ENCODE measurements at regions not wholly inside any gene's neighbourhood (a gene's known extent, or its start where the extent isn't known, plus 50 kb on each side); places are given as distances from the start of the nearest gene placed in this dataset.

GRCh38 chr4:107269175-107269574 lies 233.1 kb upstream of the DKK2 start:
- POLR2A ChIA-PET = no interaction called here
- CTCF ChIA-PET = interaction anchor here (1.2 to 1.6 kb wide), 3 partner anchors 10 to 16 kb away, joined by 3 to 4 read pairs (median 4); no protein-coding TSS in a partner anchor
- no peak for DNase-seq (ENCODE audit: extremely low spot score)
- TF ChIP-seq, protein P1, sequence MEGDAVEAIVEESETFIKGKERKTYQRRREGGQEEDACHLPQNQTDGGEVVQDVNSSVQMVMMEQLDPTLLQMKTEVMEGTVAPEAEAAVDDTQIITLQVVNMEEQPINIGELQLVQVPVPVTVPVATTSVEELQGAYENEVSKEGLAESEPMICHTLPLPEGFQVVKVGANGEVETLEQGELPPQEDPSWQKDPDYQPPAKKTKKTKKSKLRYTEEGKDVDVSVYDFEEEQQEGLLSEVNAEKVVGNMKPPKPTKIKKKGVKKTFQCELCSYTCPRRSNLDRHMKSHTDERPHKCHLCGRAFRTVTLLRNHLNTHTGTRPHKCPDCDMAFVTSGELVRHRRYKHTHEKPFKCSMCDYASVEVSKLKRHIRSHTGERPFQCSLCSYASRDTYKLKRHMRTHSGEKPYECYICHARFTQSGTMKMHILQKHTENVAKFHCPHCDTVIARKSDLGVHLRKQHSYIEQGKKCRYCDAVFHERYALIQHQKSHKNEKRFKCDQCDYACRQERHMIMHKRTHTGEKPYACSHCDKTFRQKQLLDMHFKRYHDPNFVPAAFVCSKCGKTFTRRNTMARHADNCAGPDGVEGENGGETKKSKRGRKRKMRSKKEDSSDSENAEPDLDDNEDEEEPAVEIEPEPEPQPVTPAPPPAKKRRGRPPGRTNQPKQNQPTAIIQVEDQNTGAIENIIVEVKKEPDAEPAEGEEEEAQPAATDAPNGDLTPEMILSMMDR (IDR thresholded peaks at IDR 0.05; ENCODE audit: control extremely low read depth, extremely low read depth, low read depth, missing control alignments) = no peak

DNA sequence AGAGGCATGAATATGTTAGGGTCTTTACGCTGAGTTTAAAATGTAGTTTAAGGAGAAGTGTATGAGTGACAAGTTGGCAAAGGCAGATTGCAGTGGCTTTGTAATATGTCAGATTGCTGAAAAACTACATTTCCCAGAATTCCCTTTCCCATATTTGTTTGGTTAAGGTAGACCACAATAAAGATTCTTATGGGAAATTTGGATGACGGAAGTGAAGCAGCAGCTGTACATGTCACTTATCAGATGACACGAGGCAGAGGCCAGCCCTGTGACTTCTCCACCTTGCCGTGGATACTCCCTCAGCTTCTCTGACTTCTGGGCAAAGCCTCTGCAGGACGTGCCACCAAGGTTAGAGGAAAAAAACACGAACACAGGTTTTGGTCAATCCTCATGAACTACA lies 229.7 kb upstream of the DKK2 start:
- DNase-seq (ENCODE audit: extremely low spot score) = no peak
- ChIA-PET POLR2A (no interaction called here), CTCF (interaction anchor here (1.6 to 1.7 kb wide), 2 partner anchors 10 to 13 kb away, joined by 5 read pairs; no protein-coding TSS in a partner anchor)
- TF ChIP-seq, protein P1 (IDR thresholded peaks at IDR 0.05; ENCODE audit: control extremely low read depth, extremely low read depth, low read depth, missing control alignments) = no peak

DNA sequence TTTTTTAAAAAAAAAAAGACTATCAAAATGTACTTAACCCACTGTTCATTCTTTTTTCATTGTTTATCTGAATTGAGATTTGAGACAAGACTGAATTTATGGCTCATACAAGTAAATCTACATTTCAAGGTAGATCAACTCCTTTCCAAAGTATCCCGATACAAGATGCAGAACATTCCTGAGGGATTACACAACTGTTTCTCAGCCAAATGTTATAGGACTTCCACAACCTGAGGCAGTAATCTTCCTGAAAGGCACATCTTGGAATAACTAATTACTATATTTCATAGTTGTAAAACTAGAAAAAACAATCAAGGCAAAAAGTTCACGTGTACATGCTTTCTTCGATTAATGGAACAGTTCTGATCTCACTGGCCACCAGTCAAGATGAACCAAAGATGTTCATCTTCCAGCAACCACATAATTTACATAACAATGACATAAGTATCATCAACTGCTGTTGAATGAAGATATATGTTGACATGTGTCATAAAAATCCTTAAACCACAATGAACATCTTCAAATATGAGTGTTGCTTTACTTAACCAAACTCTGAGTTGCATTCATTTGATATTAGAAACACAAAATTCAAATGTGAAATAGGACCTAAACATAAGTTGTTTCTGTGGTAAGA lies 225.2 kb upstream of the DKK2 start:
- DNase-seq (ENCODE audit: extremely low spot score) = no peak
- TF ChIP-seq, protein P1 (IDR thresholded peaks at IDR 0.05; ENCODE audit: control extremely low read depth, extremely low read depth, low read depth, missing control alignments) = no peak
- POLR2A ChIA-PET = no interaction called here
- CTCF ChIA-PET = no interaction called here

DNA sequence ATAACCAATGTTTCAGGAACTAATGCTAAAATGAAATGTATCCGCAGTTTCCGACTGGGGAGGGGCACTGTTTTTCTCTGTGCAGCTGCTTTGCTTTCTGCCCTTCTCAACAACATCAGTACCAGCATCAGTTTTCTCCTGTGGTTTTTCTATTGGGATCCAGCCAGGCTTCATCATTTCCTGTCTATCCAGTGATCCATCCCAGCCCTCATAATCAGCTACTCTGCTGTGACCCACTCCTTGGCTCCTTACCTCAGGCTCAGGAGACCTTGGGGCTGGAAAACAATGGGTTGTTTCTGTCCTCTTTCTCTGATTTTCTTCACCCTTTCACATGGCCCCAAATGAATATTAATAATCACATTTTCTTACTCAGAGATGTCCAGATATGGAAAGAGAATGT lies 222.2 kb upstream of the DKK2 start:
- no peak for DNase-seq (ENCODE audit: extremely low spot score)
- POLR2A ChIA-PET = no interaction called here
- CTCF ChIA-PET = interaction anchor here (0.7 kb wide), 1 partner anchor 12 kb away, joined by 3 read pairs; no protein-coding TSS in a partner anchor
- TF ChIP-seq, protein P1 (IDR thresholded peaks at IDR 0.05; ENCODE audit: control extremely low read depth, extremely low read depth, low read depth, missing control alignments) = no peak

GRCh38 chr4:107255596-107255995 lies 219.5 kb upstream of the DKK2 start:
- CTCF ChIA-PET = interaction anchor here (1.4 kb wide), 1 partner anchor 9 kb away, joined by 3 read pairs; no protein-coding TSS in a partner anchor
- POLR2A ChIA-PET = no interaction called here
- TF ChIP-seq, protein P1 (IDR thresholded peaks at IDR 0.05; ENCODE audit: control extremely low read depth, extremely low read depth, low read depth, missing control alignments) = no peak
- DNase-seq (ENCODE audit: extremely low spot score) = no peak

DNA sequence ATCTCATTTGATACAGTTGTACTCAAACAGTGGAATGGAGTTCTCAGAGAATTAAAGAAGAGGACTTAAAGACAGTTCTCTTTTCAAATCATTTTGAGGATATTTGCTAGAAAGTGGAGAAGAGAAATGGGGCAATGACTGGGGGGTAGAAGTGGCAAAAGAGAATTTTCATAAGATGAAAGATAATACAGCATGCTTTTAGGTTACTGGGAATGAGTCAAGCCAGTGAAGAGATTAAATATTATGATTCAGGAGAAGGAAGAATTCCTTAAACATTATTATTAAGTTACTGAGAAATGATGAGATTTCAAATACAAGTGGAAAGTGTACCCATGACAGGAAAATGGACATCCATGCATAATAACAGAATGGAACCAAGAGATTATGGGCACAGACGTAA lies 219.0 kb upstream of the DKK2 start:
- TF ChIP-seq, protein P1 (IDR thresholded peaks at IDR 0.05; ENCODE audit: control extremely low read depth, extremely low read depth, low read depth, missing control alignments) = no peak
- no peak for DNase-seq (ENCODE audit: extremely low spot score)
- ChIA-PET CTCF (no interaction called here), POLR2A (no interaction called here)
